A549 (cell line): ENCODE measurements at regions not wholly inside any gene's neighbourhood (a gene's known extent, or its start where the extent isn't known, plus 50 kb on each side); places are given as distances from the start of the nearest gene placed in this dataset.

Experiments used
- CHD2 ChIP-seq: fragments of 150-350 bp; IDR thresholded peaks from 2 replicates; pipeline ENCODE4 v1.6.1; 2014; ENCODE audit warnings: low read length; ENCODE audit not compliant: partially characterized antibody
- MYC ChIP-seq: IDR thresholded peaks from 2 replicates; pipeline ENCODE4 v1.6.1; 2012; ENCODE audit warnings: mild to moderate bottlenecking, inconsistent platforms, low read length, improper control_type of control experiment, borderline replicate concordance
- POLR2A ChIP-seq: IDR thresholded peaks from 2 replicates; pipeline ENCODE4 v1.6.1; 2012; ENCODE audit warnings: mild to moderate bottlenecking, low read length
- RAD21 ChIP-seq, 2 experiments: fragments of >200 bp in 1 of 2; sonication (Bioruptor Twin) in 1 of 2; formaldehyde crosslinking in 1 of 2; IDR thresholded peaks in 1 of 2; conservative IDR thresholded peaks in 1 of 2; 2 replicates in 1 of 2; 3 replicates in 1 of 2; pipeline ENCODE4 v1.6.1; 2012 to 2018; ENCODE audit warnings: inconsistent platforms in 1 of 2
- RFX5 ChIP-seq: fragments of 450-650 bp; IDR thresholded peaks from 2 replicates; pipeline ENCODE4 v1.7.1; 2014; ENCODE audit warnings: antibody characterized with exemption, mild to moderate bottlenecking, moderate library complexity
- TF ChIP-seq, protein P1 (sequence below): fragments of >200 bp; sonication (Bioruptor Twin); formaldehyde crosslinking; IDR thresholded peaks from 3 replicates; pipeline ENCODE4 v1.5.1; 2016
- TF ChIP-seq, protein P2 (sequence below): fragments of 200-600 bp; sonication (generic); IDR thresholded peaks from 2 replicates; pipeline ENCODE4 v1.6.1; 2016; ENCODE audit warnings: antibody characterized with exemption, mild to moderate bottlenecking, moderate library complexity

GRCh38 chr4:161206528-161207080 is 957.2 kb downstream of the FSTL5 start:
- TF ChIP-seq, protein P1, sequence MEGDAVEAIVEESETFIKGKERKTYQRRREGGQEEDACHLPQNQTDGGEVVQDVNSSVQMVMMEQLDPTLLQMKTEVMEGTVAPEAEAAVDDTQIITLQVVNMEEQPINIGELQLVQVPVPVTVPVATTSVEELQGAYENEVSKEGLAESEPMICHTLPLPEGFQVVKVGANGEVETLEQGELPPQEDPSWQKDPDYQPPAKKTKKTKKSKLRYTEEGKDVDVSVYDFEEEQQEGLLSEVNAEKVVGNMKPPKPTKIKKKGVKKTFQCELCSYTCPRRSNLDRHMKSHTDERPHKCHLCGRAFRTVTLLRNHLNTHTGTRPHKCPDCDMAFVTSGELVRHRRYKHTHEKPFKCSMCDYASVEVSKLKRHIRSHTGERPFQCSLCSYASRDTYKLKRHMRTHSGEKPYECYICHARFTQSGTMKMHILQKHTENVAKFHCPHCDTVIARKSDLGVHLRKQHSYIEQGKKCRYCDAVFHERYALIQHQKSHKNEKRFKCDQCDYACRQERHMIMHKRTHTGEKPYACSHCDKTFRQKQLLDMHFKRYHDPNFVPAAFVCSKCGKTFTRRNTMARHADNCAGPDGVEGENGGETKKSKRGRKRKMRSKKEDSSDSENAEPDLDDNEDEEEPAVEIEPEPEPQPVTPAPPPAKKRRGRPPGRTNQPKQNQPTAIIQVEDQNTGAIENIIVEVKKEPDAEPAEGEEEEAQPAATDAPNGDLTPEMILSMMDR, result no peak
- TF ChIP-seq MYC (no peak), RFX5 (no peak), POLR2A (no peak), CHD2 (no peak), RAD21 (conservative IDR thresholded peaks at IDR 0.05 in 1 of 2, IDR thresholded peaks at IDR 0.05 in 1 of 2) (no peak)
- TF ChIP-seq, protein P2, sequence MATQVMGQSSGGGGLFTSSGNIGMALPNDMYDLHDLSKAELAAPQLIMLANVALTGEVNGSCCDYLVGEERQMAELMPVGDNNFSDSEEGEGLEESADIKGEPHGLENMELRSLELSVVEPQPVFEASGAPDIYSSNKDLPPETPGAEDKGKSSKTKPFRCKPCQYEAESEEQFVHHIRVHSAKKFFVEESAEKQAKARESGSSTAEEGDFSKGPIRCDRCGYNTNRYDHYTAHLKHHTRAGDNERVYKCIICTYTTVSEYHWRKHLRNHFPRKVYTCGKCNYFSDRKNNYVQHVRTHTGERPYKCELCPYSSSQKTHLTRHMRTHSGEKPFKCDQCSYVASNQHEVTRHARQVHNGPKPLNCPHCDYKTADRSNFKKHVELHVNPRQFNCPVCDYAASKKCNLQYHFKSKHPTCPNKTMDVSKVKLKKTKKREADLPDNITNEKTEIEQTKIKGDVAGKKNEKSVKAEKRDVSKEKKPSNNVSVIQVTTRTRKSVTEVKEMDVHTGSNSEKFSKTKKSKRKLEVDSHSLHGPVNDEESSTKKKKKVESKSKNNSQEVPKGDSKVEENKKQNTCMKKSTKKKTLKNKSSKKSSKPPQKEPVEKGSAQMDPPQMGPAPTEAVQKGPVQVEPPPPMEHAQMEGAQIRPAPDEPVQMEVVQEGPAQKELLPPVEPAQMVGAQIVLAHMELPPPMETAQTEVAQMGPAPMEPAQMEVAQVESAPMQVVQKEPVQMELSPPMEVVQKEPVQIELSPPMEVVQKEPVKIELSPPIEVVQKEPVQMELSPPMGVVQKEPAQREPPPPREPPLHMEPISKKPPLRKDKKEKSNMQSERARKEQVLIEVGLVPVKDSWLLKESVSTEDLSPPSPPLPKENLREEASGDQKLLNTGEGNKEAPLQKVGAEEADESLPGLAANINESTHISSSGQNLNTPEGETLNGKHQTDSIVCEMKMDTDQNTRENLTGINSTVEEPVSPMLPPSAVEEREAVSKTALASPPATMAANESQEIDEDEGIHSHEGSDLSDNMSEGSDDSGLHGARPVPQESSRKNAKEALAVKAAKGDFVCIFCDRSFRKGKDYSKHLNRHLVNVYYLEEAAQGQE, result no peak
